Gastrocnemius medialis (tissue), 4 donors: ENCODE measurements at regions not wholly inside any gene's neighbourhood (a gene's known extent, or its start where the extent isn't known, plus 50 kb on each side); places are given as distances from the start of the nearest gene placed in this dataset.

ENCODE experiments used
- CTCF ChIP-seq, 5 experiments: fragments of 450-650 bp in 3 of 5; fragments of 200-600 bp in 2 of 5; sonication (generic) in 2 of 5; IDR thresholded peaks in 4 of 5; conservative IDR thresholded peaks in 1 of 5; 1 replicate in 4 of 5; 2 replicates in 1 of 5; pipeline ENCODE4 v1.5.1; 2016 to 2019; ENCODE audit warnings: antibody characterized with exemption in 5 of 5, mild to moderate bottlenecking in 3 of 5, moderate library complexity in 3 of 5
- POLR2A ChIP-seq, 2 donors: fragments of 450-650 bp; IDR thresholded peaks; one replicate each; pipeline ENCODE4 v1.6.1; 2017; ENCODE audit warnings: antibody characterized with exemption in 2 of 2, mild to moderate bottlenecking in 2 of 2, moderate library complexity in 2 of 2

GRCh38 chr5:159725475-159725874, 190.8 kb upstream of the ADRA1B start:
- no peak for TF ChIP-seq CTCF (IDR thresholded peaks at IDR 0.05 in 4 of 5, conservative IDR thresholded peaks at IDR 0.05 in 1 of 5)
- no peak for TF ChIP-seq POLR2A (IDR thresholded peaks at IDR 0.05)
